GM18505 (cell line): ENCODE measurements at regions not wholly inside any gene's neighbourhood (a gene's known extent, or its start where the extent isn't known, plus 50 kb on each side); places are given as distances from the start of the nearest gene placed in this dataset.

Source experiments
- ATAC-seq: cut with Tn5 transposase; IDR thresholded peaks from one replicate; pipeline ENCODE4 v1.9.1; 2021; ENCODE audit not compliant: unreplicated experiment
- POLR2A ChIP-seq: IDR thresholded peaks from 4 replicates; pipeline ENCODE4 v1.6.1; 2011; ENCODE audit warnings: borderline replicate concordance; ENCODE audit not compliant: insufficient read depth, insufficient read length; ENCODE audit errors: extremely low read depth

GRCh38 chr6:145531822-145532221 lies 203.5 kb downstream of the EPM2A start:
- TF ChIP-seq POLR2A = no peak
- no peak for ATAC-seq

- ATAC-seq = no peak
- no peak for TF ChIP-seq POLR2A
Measured at GRCh38 chr6:145532361-145532760, 203.0 kb downstream of the EPM2A start.

GRCh38 chr6:145534989-145535388 lies 200.3 kb downstream of the EPM2A start:
- no peak for TF ChIP-seq POLR2A
- ATAC-seq = no peak

GRCh38 chr6:145538989-145539388 lies 196.3 kb downstream of the EPM2A start:
- TF ChIP-seq POLR2A = no peak
- ATAC-seq = no peak

GRCh38 chr6:145539831-145540230 lies 195.5 kb downstream of the EPM2A start:
- no peak for ATAC-seq
- TF ChIP-seq POLR2A = no peak

GRCh38 chr6:145540741-145541140 lies 194.6 kb downstream of the EPM2A start:
- TF ChIP-seq POLR2A = no peak
- ATAC-seq = no peak

- no peak for TF ChIP-seq POLR2A
Measured at GRCh38 chr6:145544041-145544440, 191.3 kb downstream of the EPM2A start.

GRCh38 chr6:145544514-145544913 lies 190.8 kb downstream of the EPM2A start:
- ATAC-seq = no peak
- no peak for TF ChIP-seq POLR2A

More at GRCh38 chr6:145544041-145544440, 191.3 kb downstream of the EPM2A start:
- ATAC-seq = no peak

GRCh38 chr6:145546265-145546664 lies 189.1 kb downstream of the EPM2A start:
- no peak for TF ChIP-seq POLR2A
- ATAC-seq = no peak

GRCh38 chr6:145547594-145548335 lies 187.6 kb downstream of the EPM2A start:
- ATAC-seq = no peak
- no peak for TF ChIP-seq POLR2A

- TF ChIP-seq POLR2A = no peak
- no peak for ATAC-seq
Measured at GRCh38 chr6:145548933-145549648, 186.2 kb downstream of the EPM2A start.

- no peak for ATAC-seq
- no peak for TF ChIP-seq POLR2A
Measured at GRCh38 chr6:145551164-145551563, 184.2 kb downstream of the EPM2A start.

- TF ChIP-seq POLR2A = no peak
Measured at GRCh38 chr6:145555084-145555483, 180.2 kb downstream of the EPM2A start.

GRCh38 chr6:145557474-145557873 lies 177.8 kb downstream of the EPM2A start:
- TF ChIP-seq POLR2A = no peak
- ATAC-seq = no peak

More at GRCh38 chr6:145555084-145555483, 180.2 kb downstream of the EPM2A start:
- ATAC-seq = no peak
